GM21360 (cell line): ENCODE measurements at regions not wholly inside any gene's neighbourhood (a gene's known extent, or its start where the extent isn't known, plus 50 kb on each side); places are given as distances from the start of the nearest gene placed in this dataset.
"Not testable (repeated sequence)": the region's sequence is repeated elsewhere in the genome, so short reads cannot be mapped to it uniquely, and the experiment has no call there.

ENCODE experiments used
- ATAC-seq: cut with Tn5 transposase; IDR thresholded peaks from one replicate; pipeline ENCODE4 v1.9.1; 2021; ENCODE audit warnings: mild to moderate bottlenecking, moderate library complexity; ENCODE audit not compliant: unreplicated experiment

DNA sequence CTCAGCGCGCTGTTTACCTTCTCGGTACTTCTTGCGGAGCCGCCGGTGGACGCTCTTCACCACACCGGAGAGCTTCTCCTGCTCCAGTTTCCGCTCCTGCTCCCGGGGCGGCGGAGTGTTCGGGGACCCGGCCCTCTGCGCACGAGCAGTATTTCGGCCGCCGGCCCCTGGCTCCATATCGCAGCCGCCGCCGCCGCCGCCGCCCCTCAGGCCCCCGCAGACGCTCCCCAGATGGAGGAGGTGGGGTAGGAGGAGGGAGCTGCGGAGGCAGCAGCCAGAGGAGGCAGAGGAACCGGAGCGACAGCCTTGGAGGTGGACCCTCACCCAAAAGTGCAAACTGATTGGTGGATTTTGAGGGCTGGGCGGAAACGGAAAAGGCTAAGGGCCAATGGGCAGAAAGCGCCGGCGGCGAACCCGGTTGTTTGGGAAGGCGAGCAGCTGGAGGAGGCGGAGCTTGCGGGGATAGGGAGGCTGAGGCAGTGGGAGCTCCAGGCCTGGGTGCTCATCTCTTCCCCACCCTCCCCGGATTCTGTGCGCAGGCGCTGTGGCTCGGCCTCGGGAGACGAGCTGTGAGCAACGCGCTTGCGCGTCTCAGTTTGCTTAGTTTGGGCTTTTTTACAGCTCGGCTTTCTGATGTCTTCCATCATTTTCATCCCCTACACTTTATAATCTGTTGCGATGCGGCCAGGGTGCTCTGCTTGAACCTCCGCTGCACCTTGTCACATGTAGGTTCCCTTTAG lies 146.9 kb downstream of the GPR85 start:
- ATAC-seq, result peak; percentile 97

DNA sequence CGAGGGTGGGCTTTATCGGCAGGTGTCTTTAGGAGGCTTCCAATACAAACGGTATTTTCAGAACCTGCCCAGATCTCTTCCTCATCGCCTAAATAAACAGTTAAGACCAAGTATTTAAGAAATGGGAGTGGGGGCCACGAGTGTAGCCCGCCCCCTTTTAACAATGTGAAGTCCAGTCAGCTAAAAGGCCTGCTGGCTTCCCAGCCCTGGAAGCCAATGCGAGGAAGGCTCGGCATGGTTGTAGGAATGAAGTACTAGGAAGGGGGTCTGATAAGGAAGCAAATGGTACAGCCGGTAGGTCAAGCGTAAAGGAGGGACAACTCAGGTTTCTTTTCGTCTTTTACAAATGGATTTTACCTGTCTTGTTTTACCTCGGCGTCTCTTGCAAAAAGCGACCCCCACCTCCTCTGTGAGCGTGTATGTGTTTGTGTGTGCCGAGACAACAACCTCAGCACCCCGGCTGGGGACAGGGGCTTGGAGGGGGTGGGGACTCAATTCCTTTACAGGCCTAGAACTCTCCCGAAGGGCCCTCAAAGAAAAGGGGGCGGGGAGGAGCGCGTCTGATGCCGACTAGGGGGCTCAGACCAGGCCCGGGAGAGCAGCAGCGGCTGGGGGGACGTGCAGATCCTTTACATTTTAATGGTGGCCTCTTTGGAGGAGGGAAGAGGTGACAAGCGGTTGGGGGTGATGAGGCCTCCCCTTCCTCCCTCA lies 147.6 kb downstream of the GPR85 start:
- ATAC-seq, result no peak

DNA sequence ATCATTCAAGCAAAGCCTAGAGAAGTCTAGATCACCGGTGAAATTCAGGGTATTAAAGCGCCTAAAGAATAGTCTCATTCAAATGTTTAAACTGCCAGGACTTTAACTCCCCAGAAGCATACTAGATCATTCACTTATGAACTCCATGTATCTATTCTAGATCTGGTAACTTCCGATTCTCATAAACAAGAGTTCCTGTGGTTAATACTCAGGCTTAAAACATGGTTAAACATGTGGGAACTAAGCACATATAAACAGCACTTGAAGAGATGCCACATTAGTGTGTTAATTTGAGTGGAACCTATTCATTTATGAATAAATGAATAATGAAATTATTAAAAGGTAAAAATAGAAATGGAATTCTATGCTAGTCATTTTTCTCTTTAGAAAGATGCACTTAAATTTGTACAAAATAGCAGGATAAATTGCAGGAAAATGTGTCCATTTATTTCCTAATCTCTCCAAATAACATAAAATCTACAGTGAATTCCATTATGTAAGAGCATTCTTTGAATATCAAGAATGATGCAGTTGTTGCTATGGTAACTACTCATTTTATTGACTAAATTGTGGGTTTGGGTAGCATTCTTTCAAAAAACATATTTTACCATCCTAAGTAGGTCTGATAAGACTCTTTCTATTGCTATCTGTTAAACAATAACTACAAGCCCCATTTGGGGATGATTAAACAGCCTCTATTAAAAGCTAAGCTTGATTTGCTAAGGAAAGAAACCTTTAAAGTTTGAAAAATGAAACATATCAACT lies 147.6 kb upstream of the TMEM168 start:
- no peak for ATAC-seq

DNA sequence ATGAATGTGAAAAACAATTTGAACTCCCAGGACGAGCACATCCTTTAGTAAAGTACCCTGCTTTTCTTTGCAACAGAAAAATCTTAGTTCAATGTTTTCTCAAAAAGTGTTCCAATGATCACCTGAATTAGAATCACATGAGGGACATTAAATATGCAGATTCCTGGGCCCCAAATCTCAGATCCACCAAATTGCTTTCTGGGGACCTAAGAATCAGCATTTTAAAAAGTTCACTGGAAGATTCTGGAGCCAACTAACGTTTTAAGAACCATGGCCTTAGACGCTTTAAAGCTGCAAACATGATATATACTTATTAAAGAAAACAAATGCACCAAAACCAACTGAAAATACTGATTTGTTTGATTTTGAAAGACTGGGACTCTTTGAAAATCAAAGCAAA lies 143.4 kb upstream of the TMEM168 start:
- ATAC-seq, result no peak

DNA sequence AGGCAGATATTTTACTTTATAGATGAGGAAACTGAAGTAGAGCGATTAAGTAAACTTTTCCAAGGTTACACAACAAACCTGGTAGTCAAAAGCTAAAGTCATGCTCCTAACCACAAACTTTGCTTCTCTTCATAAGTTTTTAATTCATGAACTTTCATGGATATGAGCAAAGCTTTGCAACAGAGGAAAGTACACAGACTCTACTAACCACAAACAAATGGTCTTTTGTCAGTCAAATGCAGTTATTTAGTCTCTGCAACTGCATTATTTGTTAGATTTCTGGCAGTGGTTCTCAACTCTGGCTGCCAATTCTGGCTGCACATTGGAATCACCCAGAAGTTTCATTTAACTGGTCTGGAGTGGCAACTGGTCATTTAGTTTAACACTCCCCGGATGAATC lies 140.6 kb upstream of the TMEM168 start:
- no peak for ATAC-seq

DNA sequence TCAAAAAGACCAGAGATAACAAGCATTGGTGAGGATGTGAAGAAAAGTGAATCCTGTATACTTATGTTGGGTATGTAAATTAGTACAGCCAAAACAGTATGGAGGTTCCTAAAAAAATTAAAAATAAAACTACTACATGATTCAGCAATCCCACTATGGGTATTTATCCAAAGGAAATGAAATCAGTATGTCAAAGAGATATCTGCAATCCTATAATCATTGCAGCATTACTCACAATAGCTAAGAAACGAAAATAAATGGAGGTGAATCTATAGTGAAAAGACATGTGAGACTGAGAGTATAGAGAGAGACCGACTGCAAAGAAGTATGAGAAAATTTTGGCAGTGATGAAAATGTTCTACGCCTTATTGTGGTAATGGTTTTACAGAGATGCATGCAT lies 139.2 kb upstream of the TMEM168 start:
- no peak for ATAC-seq

DNA sequence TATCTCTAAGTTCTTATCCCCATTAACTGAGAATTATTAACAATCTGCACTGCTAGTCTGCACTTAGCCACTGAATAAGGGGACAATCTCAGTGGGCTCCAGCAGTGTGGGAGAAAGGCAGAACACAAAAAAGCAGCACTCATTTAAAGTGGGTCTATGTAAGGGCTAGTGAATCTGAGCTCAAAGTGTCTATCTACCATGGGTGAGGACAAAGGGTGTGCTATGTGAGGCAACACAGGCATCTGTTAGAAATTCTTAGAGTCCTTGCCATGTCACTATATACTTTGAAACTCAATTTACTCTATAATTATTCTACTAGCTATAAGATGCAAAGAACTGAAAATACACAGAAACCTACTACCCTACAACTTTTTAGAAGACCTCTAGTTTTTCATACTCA lies 135.8 kb upstream of the TMEM168 start:
- no peak for ATAC-seq

DNA sequence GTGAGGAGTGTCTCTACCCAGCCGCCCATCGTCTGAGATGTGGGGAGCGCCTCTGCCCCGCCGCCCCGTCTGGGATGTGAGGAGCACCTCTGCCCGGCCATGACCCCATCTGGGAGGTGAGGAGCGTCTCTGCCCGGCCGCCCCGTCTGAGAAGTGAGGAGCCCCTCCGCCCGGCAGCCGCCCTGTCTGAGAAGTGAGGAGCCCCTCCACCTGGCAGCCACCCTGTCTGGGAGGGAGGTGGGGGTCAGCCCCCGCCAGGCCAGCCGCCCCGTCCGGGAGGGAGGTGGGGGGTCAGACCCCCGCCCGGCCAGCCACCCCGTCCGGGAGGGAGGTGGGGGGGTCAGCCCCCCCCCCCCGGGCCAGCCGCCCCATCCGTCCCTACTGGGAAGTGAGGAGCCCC lies 132.4 kb upstream of the TMEM168 start:
- ATAC-seq, result not testable (repeated sequence)

DNA sequence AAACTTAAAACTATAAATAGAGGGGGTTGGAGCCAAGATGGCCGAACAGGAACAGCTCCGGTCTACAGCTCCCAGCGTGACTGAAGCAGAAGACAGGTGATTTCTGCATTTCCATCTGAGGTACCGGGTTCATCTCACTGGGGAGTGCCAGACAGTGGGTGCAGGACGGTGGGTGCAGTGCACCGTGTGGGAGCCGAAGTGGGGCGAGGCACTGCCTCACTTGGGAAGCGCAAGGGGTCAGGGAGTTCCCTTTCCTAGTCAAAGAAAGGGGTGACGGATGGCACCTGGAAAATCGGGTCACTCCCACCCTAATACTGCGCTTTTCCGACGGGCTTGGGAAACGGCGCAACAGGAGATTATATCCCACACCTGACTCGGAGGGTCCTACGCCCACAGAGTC lies 126.2 kb upstream of the TMEM168 start:
- ATAC-seq, result not testable (repeated sequence)

DNA sequence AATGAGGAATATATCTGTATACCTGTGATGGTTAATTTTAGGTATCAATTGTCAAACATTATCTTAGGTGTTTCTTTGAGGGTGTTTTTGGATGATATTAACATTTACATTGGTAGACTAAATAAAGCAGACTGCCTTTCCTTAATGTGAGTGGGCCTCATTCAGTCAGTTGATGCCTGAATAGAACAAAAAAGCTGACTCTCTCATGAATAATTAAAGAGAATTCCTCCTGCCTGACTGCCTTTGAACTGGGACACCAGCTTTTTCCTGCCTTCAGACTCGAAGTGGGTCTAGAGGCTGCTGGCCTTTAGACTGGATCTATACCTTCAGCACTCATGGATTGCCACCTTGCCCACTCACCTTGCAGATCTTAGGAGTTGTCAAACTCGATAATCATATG lies 117.9 kb upstream of the TMEM168 start:
- no peak for ATAC-seq

DNA sequence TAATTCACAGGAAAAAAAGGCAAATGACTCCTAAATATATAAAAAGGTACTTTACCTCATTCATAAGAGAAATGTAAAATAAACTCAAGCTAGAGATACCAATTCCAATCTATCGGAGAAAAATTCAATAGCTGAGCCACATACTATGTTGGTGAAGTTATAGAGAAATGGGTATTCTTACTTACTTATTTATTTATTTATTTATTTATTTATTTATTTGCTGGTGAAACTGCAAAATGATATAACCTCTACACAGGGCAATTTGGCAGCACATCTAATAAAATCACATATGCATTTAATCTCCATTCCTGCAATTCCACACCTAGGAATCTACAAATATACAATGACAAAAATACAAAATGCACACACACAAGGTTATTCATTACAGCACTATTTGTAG lies 117.5 kb upstream of the TMEM168 start:
- ATAC-seq, result no peak

DNA sequence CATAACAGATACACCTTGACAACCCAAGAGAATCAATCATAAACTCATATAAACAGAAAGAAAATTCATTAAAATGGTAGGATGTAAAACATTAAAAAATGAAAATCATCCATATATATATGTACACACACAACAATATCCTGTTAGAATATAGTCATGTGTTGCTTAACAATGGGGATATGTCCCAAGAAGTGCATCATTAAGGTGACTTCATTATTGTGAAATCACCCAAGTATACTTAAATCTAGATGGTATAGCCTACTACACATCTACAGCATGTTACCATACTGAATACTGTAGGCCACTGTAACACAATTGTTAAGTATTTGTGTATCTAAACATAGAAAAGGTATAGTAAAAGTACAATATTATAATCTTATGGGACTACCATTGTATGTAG lies 115.8 kb upstream of the TMEM168 start:
- no peak for ATAC-seq

DNA sequence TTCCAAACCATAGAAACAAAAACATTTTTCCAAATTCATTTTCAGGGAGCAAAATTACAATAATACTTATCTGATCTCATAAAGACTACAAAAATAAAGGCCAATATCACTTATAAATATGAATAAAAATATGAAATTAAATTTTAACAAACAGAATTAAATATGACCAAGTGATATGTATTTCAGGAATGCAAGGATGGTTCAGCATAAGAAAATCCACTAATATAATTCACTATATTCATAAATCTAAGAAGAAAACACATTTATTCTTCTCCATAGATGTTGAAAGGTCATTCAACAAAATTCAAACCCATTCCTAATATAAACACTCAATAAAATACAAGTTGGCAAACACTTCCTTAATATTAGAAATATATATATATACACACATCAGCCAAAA lies 115.2 kb upstream of the TMEM168 start:
- ATAC-seq, result no peak

DNA sequence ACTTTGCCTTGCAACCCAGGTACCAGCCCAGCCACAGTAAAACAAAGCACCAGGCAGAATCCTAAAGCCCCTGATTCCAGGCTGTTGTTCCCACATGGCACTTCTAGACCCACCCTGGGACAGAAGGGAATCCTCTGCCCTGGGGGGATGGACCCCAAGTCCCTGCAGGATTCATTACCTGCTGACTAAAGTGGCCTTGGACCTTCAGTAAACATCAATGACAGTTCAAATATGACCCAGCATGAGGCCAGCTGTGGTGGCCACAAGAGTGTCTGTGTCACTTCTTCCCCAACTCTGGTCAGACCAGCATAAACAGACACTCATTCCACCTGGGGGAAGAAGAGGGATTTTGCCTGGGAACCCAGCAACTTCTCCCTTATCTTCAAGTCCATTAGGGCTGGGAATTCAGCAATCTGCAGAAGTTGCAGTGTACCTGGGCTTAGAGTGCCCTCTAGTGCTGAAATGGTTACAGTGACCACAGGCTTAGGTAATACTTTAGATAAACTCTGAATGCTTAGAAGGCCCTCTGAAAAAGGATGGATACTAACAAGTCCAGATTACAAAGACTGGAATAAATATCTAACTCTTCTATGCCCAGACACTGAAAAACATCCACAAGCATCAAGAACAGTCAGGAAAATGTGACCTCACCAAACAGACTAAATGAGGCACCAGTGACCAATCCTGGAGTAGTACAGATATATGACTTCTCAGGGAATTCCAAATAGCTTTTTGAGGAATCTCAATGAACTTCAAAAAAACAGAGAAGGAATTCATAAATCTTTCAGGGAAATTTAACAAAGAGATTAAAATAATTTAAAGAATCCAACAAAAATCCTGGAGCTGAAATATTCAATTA lies 108.5 kb upstream of the TMEM168 start:
- ATAC-seq, result peak; percentile 75

DNA sequence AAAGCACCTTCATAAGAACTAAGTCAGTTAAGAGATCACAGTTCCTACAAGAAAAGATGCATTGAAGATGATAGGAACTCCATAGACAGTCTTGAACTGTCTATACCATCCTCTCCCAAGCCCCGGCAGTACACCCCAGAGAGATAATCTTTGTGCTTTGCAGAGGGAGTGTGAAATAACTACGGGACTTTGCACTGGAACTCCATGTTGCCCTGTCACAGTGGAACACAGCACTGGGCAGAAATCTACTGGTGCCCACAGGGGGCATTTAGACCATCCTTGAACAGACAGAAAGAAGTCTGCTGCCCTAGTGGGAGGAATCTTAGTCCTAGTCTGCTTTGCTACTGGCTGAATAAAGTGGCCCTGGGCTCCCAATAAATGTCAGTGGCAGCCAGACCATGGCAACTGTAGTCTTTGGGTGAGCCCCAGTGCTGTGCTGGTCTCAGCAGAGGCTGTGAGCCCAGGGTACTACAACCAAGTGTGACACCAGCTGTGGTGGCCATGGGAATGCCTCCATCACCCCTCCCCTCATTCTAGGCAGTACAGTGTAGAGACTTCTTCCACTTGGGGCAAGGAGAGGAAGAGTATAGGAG lies 107.7 kb upstream of the TMEM168 start:
- no peak for ATAC-seq

DNA sequence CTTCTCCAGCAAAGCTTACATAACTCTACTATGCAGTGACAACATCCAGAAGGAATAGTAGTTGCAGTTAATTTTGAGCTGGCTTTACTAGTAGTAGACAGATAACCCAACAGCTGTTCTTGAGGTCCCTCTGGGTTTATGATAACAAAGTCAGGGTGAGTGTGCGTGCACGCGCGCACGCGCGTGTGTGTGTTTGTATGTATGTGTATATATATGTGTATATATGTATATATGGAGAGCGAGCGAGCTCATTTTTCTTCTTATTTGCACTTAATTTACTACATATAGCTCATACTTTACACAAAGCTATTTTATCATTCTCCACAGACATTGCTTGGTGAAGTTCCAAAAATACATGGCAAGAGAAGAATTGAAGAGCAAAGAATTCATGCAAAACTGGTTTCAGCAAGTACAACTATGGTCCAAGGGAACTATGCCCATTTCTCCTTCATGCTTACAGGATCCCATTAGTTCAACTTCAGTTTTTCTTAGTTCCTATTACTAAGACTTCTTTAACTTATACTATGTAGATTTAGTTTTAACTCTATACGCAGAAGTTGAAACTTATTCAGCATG lies 105.9 kb upstream of the TMEM168 start:
- no peak for ATAC-seq

DNA sequence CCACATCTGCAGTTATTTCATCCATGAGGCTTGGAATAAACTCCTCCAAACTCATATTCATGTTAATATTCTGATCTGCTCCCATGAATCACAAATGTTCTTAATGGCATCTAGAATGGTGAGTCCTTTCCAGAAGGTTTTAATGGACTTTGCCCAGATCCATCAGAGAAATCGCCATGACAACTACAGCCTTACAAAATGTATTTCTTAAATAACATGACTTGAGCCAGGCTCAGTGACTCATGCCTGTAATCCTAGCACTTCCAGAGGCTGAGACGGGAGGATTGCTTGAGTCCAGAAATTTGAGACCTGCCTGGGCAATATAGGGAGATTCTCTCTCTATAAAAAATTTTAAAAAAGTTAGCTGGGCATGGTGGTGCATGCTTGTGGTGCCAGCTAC lies 102.1 kb upstream of the TMEM168 start:
- no peak for ATAC-seq

DNA sequence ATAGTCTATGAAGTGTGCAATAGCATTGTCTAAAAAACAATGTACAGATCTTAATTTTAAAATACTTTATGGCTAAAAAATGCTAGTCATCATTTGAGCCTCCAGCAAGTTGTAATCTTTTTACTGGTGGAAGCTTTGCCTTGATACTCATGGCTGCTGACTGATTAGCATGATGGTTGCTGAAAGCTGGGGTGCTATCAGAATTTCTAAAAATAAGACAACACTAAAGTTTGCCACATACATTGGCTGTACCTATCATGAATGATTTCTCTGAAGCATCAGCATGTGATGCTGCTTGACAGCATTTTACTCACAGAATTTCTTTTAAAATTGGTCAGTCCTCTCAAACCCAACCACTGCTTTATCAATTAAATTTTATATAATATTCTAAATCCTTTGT lies 101.5 kb upstream of the TMEM168 start:
- no peak for ATAC-seq

DNA sequence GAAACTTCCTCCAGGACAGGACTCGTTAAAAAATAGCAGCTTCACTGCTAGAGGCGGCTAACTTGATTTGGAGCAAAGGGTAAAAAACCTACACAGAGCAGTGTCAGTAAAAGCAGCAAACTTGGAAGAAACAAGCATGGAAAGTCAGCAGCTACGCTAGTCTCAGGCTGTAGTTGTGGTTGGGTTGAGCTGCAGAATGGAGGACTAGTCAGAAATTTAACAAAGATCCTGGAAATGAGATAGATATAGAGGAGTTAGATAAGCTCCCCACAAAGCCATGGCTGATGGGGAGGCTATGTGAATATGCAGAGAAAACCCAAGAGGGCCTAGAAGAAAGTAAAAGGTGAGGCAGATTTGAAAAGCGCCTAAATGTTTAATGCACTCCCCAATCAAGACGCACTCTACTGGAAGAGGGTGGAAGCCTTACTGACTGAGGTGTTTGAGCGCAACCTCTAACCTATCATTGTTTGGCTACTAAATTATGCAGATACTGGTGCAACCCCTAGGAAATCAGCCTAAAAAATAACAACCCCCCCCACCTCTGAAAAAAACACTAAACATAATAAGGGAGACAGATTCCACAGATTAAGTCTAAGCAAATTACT lies 99.7 kb upstream of the TMEM168 start:
- ATAC-seq, result no peak

DNA sequence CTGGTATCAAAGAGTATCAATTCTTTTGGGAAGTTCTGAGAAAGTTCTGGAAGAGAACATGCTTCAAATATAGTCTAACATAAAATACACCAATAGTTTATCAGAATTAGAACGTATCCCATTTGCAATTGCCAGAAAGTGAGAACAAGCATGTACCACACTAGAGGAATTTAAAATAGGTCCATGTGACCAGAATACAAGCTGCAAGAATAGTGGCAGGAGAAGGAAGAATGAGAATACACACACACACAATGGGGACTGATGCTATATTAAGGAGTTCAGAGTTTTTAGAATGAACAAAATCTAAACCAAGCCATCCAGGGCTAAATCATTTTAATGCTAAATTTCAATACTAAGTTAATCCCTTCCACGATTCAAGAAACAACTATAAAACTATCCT lies 99.1 kb upstream of the TMEM168 start:
- no peak for ATAC-seq
